ENCODE measurements at regions not wholly inside any gene's neighbourhood (a gene's known extent, or its start where the extent isn't known, plus 50 kb on each side); places are given as distances from the start of the nearest gene placed in this dataset.
A peak's percentile ranks its signal among the peaks of the same experiment; 100 is the strongest.

DNA sequence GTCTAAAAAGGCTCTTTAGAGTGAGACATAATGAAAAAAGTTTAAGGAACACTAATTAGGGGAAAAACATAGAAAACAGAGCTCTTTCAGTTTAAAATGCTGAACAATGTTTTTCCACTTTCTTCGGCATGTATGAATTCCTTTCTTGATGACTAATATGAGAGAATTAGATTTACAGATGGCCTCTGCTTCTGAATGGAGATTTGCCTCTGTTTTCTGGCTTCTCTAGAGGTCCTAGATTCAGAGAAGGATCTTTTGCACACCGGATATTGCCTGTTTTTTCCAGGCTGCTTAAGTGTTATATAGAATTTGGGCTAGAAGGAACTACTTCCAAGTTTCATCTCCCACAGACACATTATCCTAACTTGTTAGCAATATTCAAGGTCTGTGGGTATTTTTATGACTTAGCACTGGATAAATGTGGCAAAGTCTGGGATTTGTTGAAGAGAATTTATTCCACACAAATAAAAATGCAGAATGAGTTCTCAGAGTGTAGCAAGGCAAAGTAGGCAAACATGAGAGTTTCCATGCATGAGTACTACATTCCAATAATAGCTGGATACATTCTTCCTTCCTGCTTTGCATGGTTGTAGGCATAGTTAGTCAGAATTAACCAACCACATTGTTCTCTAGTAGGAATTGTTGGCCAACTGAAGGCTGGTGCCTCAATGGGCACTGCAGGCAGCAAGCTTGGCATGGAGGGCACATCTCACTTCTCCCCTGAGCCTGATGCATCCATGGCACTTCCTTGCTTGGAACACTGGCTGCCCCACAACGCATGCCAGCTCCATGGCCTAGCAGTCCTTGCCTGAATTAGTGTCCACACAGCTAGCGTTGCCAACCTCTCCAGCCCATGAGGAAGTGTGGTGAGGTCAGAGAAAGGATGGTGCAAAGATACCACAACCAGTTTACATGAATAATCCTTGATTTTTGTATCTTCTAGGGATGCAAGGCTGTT is 224.2 kb downstream of the CLIC5 start:
- no peak for DNase-seq

DNA sequence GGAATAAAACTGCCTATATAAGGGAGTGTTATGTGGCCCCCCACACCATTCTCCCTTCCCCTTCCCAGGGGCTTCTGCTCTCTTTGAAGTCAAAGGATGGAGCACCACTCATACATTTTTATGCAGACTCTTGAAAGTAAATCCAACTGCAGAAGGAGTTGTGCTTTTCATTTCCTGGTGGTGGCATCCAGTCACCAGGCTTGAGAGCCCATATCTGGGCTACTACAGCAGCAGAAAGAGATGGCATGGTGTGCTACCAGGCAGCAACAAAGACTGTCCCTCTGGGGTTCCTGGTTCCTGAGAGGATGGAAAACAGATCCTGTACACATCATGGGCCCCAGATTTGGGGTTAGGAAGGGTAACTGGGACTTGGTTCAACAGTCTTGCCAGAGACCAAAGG is 226.4 kb downstream of the CLIC5 start:
- no peak for DNase-seq

DNA sequence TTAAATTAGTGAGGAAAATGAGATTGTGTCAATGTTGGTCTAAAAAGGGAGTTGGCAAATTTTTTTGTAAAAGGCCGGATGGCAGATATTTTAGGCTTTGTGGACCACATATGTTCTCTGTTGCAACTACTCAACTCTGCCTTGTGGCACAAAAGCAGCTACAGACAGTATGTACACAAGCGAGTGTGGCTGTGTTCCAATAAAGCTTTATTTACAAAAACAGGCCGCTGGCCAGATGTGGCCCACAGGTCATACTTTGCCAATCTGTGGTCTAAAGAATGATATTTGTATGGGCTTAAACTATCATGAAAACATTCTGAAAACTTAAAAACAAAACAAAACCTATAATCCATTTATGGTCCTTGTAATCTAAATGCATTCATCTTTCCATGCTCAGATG is 228.3 kb downstream of the CLIC5 start:
- no peak for DNase-seq

DNA sequence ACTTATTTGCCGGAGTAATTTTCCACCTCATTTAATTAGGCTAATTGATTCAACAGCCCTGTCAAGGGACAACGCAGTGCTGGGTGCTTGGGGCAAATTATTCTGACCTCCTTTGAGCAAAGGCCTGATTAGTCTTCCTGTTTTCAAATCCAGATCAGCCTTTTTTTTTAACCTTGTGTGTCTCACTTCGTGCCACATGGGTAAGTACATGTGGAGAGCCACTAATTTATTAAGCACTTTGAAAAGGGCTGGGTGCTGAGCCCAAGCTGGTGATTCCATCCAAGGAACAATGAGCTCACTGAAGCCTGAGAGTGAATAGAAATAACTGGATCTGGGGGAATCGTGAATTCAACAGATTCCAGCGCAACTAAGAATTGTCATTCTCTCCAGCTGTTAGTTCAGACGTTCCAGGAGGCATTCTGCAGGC is 229.3 kb downstream of the CLIC5 start:
- peak; percentile 89 for DNase-seq

- DNase-seq: no peak
Observed at GRCh38 chr6:45784250-45784649, 231.4 kb downstream of the CLIC5 start.

DNA sequence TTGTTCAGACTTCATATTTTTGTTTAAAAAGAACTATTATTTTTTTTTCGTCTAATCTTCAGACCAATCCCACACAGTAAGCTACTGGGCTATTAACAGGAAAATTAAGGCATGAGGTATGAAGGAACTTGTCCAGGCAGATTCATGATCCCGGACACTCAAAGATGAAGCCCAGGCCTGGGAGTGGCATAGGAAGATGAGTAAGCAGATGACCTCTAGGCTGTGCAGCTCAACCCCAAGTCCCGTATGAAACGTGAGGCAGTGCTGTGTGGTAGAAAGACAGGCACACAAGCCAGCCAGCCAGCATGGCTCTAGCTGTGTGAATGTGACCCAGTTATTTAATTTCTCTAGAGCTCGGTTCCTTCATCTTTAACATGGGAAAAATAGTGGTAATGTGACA is 231.9 kb downstream of the CLIC5 start:
- DNase-seq: no peak

DNA sequence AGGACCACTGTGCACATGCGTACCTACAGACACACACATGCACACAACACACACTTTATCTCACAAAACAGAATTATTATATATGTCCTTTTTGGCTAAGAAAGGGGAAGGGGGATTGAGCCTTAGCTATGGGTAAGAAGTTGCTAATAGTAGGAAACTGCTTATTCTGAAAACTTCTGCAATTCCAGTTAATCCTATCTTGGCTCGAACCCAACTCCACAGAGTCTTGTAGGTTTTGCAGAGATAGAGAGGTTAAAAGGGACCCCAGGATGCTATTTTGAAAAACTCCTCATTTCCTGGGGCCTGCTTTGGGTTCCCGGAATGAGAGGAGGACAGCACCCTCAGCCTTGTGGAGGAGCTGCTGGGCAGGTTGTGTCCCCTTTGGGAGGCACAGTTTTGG is 233.8 kb downstream of the CLIC5 start:
- DNase-seq: no peak

DNA sequence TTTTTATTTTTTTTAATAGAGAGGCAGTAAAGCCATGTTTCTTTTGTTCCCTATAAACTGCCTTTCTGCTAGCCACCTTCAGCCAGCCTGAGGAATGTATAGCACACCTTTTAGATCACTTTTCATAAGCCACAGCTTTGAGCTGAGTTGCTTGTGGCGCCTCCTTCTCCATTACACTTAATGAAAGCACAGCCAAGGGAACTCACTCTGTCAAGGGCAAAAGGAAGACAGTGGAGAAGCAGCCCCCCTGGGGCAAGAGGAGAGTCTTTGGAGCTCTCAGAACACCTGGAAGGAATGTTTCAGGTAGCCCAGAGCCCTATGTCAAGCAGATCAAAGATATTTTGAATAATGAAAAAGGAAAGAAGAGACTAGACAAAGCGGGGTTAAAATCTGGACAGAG is 235.1 kb downstream of the CLIC5 start:
- DNase-seq: no peak

- no peak for DNase-seq
Observed at GRCh38 chr6:45775026-45775697, 240.5 kb downstream of the CLIC5 start.

DNA sequence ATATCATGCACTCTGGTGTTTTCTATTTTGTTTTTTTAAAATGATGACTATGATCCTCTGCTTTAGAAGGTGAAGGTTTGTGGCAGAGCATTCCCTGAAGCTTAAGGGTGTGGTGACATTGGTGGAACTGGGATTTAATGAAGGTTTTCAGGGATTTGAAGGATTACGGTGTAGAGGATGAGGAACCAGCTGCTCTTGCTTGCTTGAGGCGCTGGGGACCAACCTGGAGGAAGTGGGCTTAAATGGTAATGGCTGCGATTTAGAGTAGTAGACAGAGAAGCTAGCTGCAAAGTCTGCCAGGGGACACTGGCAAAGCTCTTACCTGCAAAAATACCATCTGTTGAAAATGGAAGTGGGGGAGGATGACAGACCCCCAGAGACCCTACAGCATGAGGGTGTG is 241.8 kb downstream of the CLIC5 start:
- DNase-seq: no peak

GRCh38 chr6:45772886-45773495 is 242.7 kb downstream of the CLIC5 start:
- DNase-seq: no peak

DNA sequence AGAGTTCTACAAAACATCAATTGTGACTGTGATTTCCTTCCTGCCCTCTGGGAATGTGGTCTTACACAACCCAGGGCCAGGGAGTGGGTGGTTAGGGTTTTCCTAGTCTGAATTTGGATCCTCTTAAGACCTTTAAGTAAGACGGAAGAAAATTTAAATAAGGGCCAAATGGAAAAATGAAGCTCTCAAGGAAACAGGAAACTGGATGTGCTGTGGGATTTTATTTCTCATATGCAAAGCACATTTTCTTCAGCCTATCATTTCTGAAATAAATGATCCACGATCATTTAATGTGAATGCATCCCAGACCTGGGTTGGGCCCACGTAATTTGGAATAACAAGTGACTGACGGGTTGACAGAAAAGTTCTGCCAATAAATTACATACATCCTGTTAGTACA is 243.6 kb downstream of the CLIC5 start:
- DNase-seq: no peak

- no peak for DNase-seq
Observed at GRCh38 chr6:45763281-45763680, 252.4 kb downstream of the CLIC5 start.

GRCh38 chr6:45759472-45759810 is 256.2 kb downstream of the CLIC5 start:
- DNase-seq: no peak

- DNase-seq: no peak
Observed at GRCh38 chr6:45758787-45759471, 256.7 kb downstream of the CLIC5 start.

- no peak for DNase-seq
Observed at GRCh38 chr6:45757443-45758130, 258.1 kb downstream of the CLIC5 start.

GRCh38 chr6:45756606-45757005 is 259.1 kb downstream of the CLIC5 start:
- no peak for DNase-seq

GRCh38 chr6:45754432-45754831 is 261.2 kb downstream of the CLIC5 start:
- no peak for DNase-seq

- no peak for DNase-seq
Observed at GRCh38 chr6:45746046-45746445, 269.6 kb downstream of the CLIC5 start.

GRCh38 chr6:45743028-45743615 is 272.5 kb downstream of the CLIC5 start:
- no peak for DNase-seq

- DNase-seq: no peak
Observed at GRCh38 chr6:45742591-45742990, 273.1 kb downstream of the CLIC5 start.

- no peak for DNase-seq
Observed at GRCh38 chr6:45741437-45742171, 274.1 kb downstream of the CLIC5 start.

Data from NCI-H69 (cell line).